Progenitor cell of endocrine pancreas (in vitro differentiated cells): ENCODE measurements at regions not wholly inside any gene's neighbourhood (a gene's known extent, or its start where the extent isn't known, plus 50 kb on each side); places are given as distances from the start of the nearest gene placed in this dataset.

Experiments
- DNase-seq: peaks from one replicate; pipeline ENCODE4 v3.0.0; 2021; ENCODE audit warnings: low spot score; ENCODE audit not compliant: unreplicated experiment
- H3K27ac Mint-ChIP-seq: 2 replicates; pipeline ENCODE4 v1.8.0; 2021; ENCODE audit warnings: mild to moderate bottlenecking, moderate library complexity, mixed read lengths
- H3K27me3 Mint-ChIP-seq: 2 replicates; pipeline ENCODE4 v1.8.0; 2021; ENCODE audit warnings: mixed read lengths
- H3K36me3 Mint-ChIP-seq: 2 replicates; pipeline ENCODE4 v1.8.0; 2022; ENCODE audit warnings: mixed read lengths; ENCODE audit not compliant: insufficient read depth
- H3K4me1 Mint-ChIP-seq: 2 replicates; pipeline ENCODE4 v1.8.0; 2021; ENCODE audit warnings: low read depth, mixed read lengths
- H3K4me3 Mint-ChIP-seq: 2 replicates; pipeline ENCODE4 v1.8.0; 2021; ENCODE audit warnings: low read depth, mild to moderate bottlenecking, moderate library complexity, mixed read lengths
- H3K9me3 Mint-ChIP-seq: 2 replicates; pipeline ENCODE4 v1.8.0; 2021; ENCODE audit warnings: low read depth, mixed read lengths
- TF ChIP-seq, protein P1 (sequence below): fragments of 200-600 bp; sonication (generic); IDR thresholded peaks from one replicate; pipeline ENCODE4 v1.5.0; 2021; ENCODE audit warnings: antibody characterized with exemption, mild to moderate bottlenecking; ENCODE audit not compliant: unreplicated experiment

DNA sequence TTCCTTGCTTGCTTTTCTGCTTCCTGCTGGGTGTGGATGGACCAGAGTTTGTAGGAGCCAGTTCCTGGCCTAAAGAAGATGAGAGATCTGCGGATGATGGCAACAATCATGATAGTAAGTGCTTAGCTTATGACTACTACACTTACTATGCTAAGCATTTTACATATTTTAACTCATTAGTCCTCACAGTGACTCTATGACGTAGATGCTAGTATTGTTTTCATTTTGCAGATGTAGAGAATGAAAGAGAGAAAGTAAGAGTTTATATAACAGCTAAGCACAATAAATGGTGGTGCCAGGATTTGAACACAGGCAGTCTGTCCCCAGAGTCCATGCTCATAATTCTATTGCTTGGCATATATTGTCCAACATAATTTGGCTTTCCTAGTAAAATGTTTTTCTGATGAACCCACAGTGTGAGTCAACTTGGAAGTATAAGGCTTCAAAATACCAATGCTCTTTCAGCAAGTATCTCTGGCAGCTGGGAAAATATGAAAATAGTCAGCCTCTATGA, 363.2 kb upstream of the DDHD1 start:
- TF ChIP-seq, protein P1, sequence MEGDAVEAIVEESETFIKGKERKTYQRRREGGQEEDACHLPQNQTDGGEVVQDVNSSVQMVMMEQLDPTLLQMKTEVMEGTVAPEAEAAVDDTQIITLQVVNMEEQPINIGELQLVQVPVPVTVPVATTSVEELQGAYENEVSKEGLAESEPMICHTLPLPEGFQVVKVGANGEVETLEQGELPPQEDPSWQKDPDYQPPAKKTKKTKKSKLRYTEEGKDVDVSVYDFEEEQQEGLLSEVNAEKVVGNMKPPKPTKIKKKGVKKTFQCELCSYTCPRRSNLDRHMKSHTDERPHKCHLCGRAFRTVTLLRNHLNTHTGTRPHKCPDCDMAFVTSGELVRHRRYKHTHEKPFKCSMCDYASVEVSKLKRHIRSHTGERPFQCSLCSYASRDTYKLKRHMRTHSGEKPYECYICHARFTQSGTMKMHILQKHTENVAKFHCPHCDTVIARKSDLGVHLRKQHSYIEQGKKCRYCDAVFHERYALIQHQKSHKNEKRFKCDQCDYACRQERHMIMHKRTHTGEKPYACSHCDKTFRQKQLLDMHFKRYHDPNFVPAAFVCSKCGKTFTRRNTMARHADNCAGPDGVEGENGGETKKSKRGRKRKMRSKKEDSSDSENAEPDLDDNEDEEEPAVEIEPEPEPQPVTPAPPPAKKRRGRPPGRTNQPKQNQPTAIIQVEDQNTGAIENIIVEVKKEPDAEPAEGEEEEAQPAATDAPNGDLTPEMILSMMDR, result no peak
- H3K27ac Mint-ChIP-seq, result no peak overlapping the region
- no peak for DNase-seq

DNA sequence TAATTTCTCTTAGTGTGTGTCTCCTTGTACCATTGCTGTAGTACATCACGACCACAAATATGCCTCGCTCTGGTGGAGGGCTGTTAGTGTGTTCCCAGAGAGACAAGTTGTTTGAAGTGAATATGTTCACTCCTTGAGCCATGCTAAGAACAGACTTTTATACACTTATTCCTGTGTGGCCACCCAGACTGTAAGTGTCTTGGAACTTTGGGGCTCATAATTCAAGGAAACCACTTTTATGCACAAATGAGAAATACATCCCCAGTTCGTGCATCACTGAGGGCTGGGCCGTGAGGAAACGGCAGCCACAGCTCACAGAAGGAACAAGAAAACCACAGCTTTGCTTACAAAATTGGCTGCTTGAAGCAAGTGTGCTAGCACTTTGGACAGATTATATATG, 362.2 kb upstream of the DDHD1 start:
- no peaks in the 10 kb centered on the region for H3K36me3 Mint-ChIP-seq
- no peaks in the 10 kb centered on the region for H3K9me3 Mint-ChIP-seq
- H3K4me3 Mint-ChIP-seq, result no peak overlapping the region
- H3K27me3 Mint-ChIP-seq, result no peaks in the 10 kb centered on the region
- DNase-seq, result no peak
- TF ChIP-seq, protein P1, result no peak
- H3K4me1 Mint-ChIP-seq, result peaks cover 5% of the 10 kb centered on the region
- H3K27ac Mint-ChIP-seq, result no peak overlapping the region

More for the DNA sequence above, 363.2 kb upstream of the DDHD1 start:
- no peaks in the 10 kb centered on the region for H3K36me3 Mint-ChIP-seq
- peaks cover 5% of the 10 kb centered on the region for H3K4me1 Mint-ChIP-seq
- H3K4me3 Mint-ChIP-seq, result no peak overlapping the region
- no peaks in the 10 kb centered on the region for H3K9me3 Mint-ChIP-seq
- H3K27me3 Mint-ChIP-seq, result no peaks in the 10 kb centered on the region

DNA sequence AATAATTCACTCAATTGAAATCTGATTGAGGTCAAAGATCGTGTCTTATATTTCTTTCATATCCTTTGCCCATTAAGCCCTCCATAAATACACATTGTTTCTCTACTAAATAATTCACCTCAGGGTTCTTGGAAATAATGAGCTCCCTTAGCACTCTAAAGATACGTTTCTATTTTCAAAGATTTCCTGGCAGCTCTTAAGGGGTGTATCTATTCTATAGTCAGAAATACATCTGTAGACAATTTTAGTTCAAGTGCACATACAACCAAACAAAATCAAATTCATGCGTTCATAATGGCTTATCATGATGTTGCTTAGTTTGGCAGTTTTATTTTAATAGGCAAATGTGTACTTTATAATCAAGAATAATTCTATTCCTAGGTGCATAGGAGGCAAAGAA, 361.1 kb upstream of the DDHD1 start:
- Mint-ChIP-seq H3K27ac (no peak overlapping the region), H3K4me1 (peaks cover 5% of the 10 kb centered on the region), H3K36me3 (no peaks in the 10 kb centered on the region), H3K9me3 (no peaks in the 10 kb centered on the region), H3K4me3 (no peak overlapping the region), H3K27me3 (no peaks in the 10 kb centered on the region)
- TF ChIP-seq, protein P1, result no peak
- no peak for DNase-seq

DNA sequence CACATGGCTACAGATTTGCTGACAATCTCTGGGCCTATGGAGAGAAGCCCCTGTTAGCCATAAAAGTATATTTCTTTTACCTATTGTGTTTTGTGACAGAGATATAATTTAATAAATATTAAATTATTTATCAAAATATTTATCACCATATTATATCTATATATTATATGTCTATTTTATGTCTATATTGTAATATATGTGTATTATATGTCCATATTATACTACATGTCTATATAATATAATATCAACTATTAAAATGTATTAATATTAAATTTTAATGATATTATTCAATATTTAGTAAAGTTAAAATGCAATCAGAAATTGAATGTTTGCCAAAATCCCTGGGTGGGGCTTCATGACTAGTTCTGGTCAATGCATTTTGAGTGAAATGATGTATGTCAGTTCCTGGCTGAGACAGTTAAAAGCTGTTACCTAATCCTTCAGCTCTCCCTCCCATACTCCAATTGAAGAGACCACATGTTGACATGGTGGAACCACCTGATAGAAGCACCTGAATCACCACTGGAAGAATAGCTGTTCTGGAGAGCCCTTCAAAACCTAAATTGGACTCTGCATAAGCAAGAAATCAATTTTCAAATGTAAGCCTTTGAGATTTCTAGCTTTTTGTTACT, 357.3 kb upstream of the DDHD1 start:
- H3K36me3 Mint-ChIP-seq, result no peaks in the 10 kb centered on the region
- H3K27ac Mint-ChIP-seq, result no peak overlapping the region
- TF ChIP-seq, protein P1, result no peak
- no peaks in the 10 kb centered on the region for H3K27me3 Mint-ChIP-seq
- DNase-seq, result no peak
- peaks cover 5% of the 10 kb centered on the region for H3K4me1 Mint-ChIP-seq
- no peak overlapping the region for H3K4me3 Mint-ChIP-seq
- H3K9me3 Mint-ChIP-seq, result no peaks in the 10 kb centered on the region

DNA sequence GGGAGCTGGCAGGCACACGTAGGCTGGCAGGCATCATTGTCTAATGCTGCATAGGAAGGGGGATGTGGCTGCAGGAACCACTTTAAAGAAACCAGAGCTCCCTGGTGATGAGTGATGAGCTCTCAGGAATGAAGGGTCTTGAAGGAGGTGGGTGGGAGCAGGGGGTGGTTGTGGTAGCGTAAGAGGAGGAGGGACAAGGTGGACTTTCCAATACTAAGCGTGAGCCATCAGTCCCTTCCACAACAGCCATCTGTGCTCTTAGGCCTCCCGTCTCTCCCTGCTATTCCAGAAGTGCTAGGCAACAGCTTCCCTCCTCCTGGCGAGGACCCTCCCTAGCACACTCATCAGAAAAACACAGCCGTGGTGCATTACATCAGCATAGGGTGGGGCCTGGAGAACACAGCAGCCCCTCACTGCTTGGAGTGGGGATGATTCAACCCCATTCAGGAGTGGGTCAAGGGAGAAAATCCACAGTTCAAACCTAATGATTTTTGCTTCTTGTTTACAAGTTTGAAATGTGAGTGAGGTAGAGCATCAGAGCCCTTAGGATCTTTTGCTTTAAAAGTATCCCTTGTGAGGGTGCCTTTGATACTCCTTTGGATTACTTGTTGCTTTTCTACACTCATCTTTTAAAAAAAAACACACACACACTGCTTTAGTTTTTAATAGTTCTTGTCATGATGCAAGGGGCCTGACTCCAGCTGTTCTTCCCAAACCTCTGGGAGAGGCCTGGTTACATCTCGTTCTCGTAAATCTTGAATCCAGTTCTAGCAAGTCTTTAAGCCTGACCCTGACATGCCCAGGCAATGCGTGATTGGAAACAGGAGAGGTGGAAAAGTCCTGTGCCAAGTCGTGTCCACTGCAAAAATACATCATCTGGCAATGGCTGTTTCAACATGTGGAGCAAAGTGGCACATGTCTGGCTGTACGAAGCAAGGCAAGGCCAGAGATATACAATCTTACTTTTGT, 356.4 kb upstream of the DDHD1 start:
- Mint-ChIP-seq H3K27ac (peak overlapping the region; percentile 90), H3K4me1 (peaks cover 5% of the 10 kb centered on the region), H3K36me3 (no peaks in the 10 kb centered on the region), H3K9me3 (peaks cover 3% of the 10 kb centered on the region), H3K27me3 (no peaks in the 10 kb centered on the region), H3K4me3 (no peak overlapping the region)
- DNase-seq, result no peak
- TF ChIP-seq, protein P1, result no peak
